Neutrophil (primary cell): ENCODE measurements at regions not wholly inside any gene's neighbourhood (a gene's known extent, or its start where the extent isn't known, plus 50 kb on each side); places are given as distances from the start of the nearest gene placed in this dataset.

Source experiments
- H3K27ac ChIP-seq: fragments of 200-600 bp; sonication (generic); 2 replicates; pipeline ENCODE4 v1.5.1; 2016; ENCODE audit warnings: mild to moderate bottlenecking, moderate library complexity
- H3K27me3 ChIP-seq: fragments of 200-600 bp; sonication (generic); 2 replicates; pipeline ENCODE4 v1.6.0; 2016; ENCODE audit warnings: mild to moderate bottlenecking
- H3K36me3 ChIP-seq: fragments of 200-600 bp; sonication (generic); 2 replicates; pipeline ENCODE4 v1.5.1; 2017
- H3K4me1 ChIP-seq, 2 experiments: fragments of 200-600 bp in 1 of 2; sonication (generic) in 1 of 2; 1 replicate in 1 of 2; 2 replicates in 1 of 2; pipeline versions ENCODE4 v1.5.1 to v1.6.1; 2013 to 2016; ENCODE audit warnings: low read depth in 1 of 2, low read length in 1 of 2, mild to moderate bottlenecking in 1 of 2, moderate library complexity in 1 of 2; ENCODE audit not compliant: control insufficient read depth in 1 of 2, insufficient read depth in 1 of 2
- H3K4me3 ChIP-seq, 2 experiments: fragments of 200-600 bp in 1 of 2; sonication (generic) in 1 of 2; 1 replicate in 1 of 2; 2 replicates in 1 of 2; pipeline ENCODE4 v1.5.1; 2013 to 2016; ENCODE audit warnings: low read depth in 1 of 2, low read length in 1 of 2, mild to moderate bottlenecking in 1 of 2, moderate library complexity in 1 of 2
- H3K9me3 ChIP-seq: fragments of 200-600 bp; sonication (generic); 2 replicates; pipeline ENCODE4 v1.5.1; 2016
- TF ChIP-seq, protein P1 (sequence below): fragments of 200-600 bp; sonication (generic); IDR thresholded peaks from 2 replicates; pipeline ENCODE4 v1.5.1; 2016; ENCODE audit warnings: antibody characterized with exemption

DNA sequence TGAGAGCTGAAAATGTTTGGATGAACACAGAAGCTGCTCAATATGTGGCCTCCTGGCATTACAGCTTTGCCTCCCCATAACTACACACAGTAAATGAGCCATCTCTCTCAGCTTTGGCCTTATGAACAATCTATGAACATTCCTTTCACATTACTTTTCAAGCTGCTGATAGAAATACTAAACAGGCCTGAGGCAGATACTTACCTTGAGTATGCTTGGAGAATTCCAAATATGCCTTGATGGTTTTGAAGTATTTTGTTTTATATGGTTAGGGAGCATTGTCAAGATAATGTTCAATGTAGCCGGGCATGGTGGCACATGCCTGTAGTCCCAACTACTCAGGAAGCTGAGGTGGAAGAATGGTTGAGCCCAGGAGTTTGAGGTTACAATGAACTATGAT lies 104.5 kb downstream of the CD24 start:
- TF ChIP-seq, protein P1, sequence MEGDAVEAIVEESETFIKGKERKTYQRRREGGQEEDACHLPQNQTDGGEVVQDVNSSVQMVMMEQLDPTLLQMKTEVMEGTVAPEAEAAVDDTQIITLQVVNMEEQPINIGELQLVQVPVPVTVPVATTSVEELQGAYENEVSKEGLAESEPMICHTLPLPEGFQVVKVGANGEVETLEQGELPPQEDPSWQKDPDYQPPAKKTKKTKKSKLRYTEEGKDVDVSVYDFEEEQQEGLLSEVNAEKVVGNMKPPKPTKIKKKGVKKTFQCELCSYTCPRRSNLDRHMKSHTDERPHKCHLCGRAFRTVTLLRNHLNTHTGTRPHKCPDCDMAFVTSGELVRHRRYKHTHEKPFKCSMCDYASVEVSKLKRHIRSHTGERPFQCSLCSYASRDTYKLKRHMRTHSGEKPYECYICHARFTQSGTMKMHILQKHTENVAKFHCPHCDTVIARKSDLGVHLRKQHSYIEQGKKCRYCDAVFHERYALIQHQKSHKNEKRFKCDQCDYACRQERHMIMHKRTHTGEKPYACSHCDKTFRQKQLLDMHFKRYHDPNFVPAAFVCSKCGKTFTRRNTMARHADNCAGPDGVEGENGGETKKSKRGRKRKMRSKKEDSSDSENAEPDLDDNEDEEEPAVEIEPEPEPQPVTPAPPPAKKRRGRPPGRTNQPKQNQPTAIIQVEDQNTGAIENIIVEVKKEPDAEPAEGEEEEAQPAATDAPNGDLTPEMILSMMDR = no peak
- Histone ChIP-seq H3K36me3 (no peaks in the 10 kb centered on the region), H3K27ac (no peak overlapping the region), H3K27me3 (no peaks in the 10 kb centered on the region), H3K9me3 (no peaks in the 10 kb centered on the region), H3K4me3 (no peak overlapping the region), H3K4me1 (peaks cover 13 to 14% of the 10 kb centered on the region in 2 experiments)

DNA sequence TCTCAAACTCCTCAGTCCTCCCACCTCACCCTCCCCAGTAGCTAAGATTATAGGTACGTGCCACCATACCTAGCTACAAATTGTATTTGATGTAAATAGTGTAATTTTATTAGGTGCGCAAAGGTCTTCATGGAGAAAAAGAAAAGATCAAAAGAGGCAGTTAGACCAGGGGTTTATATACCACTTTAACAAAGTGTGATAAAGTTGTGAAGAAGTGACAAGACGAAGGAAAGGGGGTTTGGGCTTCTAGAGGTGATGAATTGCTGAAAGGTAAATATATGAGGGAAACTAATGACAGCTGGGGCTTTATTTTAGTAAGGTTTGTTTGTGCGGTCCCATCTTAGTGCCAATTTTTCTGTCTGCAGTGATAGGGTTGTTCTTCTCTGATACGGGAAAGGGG lies 105.3 kb downstream of the CD24 start:
- no peaks in the 10 kb centered on the region for H3K9me3 ChIP-seq
- no peaks in the 10 kb centered on the region for H3K27me3 ChIP-seq
- H3K36me3 ChIP-seq = no peaks in the 10 kb centered on the region
- H3K4me1 ChIP-seq = peaks cover 5 to 6% of the 10 kb centered on the region in 2 experiments
- TF ChIP-seq, protein P1 = no peak
- no peak overlapping the region for H3K27ac ChIP-seq
- no peak overlapping the region for H3K4me3 ChIP-seq

DNA sequence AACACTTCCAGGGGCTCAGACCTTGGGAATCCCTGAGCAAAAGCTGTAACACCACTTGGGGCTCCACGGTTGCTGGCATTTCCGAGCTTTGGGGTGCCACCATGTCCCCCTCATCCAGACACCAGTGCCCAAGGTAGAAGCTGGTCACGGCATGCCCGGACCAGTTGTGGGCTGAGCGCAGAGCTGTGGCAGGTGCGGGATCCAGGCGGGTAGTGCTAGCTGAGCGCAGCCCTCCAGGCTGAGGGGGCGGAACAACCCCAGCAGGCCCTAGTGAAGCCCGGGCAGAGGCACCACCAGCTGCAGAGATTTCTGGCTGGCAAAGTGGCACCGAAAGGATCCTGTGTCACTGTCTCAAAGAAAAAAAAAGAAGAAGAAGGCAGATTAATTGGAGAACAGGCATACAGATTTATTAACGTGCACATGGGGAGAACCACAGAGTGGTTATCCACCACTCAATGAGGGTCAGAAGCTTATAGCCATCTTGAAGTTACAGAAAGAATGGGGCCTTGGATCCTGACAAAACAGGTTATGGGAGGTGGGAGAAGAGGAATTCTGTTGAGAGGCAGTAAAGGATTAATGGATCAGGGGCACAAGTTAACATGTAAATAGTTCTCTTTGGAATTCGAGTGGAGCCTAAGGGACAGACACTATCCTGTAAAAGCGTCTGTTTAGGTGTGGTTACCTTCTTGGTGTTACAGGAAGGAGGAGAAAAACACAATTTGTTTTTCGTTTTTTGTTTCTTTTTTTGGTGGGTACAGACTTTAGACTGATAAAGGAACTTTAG lies 107.5 kb downstream of the CD24 start:
- Histone ChIP-seq H3K4me1 (peaks cover 4% of the 10 kb centered on the region in 2 experiments), H3K9me3 (no peaks in the 10 kb centered on the region), H3K27me3 (no peaks in the 10 kb centered on the region), H3K4me3 (no peak overlapping the region), H3K36me3 (no peaks in the 10 kb centered on the region), H3K27ac (no peak overlapping the region)
- TF ChIP-seq, protein P1 = no peak

DNA sequence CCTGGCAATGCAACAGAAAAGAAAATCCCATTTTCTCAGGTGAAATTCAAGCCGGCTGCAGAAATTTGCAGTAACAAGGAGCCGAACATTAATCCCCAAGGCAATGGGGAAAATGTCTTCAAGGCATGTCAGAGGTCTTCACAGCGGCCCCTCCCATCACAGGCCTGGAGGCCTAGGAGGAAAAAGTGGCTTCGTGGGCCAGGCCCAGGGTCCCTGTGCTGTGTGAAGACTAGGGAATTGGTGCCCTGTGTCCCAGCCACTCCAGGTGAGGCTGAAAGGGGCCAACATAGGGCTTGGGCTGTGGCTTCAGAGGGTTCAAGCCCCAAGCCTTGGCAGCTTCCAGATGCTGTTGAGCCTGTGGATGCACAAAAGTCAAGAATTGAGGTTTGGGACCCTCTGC lies 111.7 kb downstream of the CD24 start:
- TF ChIP-seq, protein P1 = no peak
- Histone ChIP-seq H3K27ac (no peak overlapping the region), H3K36me3 (no peaks in the 10 kb centered on the region), H3K4me1 (peaks cover 10% of the 10 kb centered on the region in 2 experiments), H3K9me3 (no peaks in the 10 kb centered on the region), H3K27me3 (no peaks in the 10 kb centered on the region), H3K4me3 (no peak overlapping the region)

DNA sequence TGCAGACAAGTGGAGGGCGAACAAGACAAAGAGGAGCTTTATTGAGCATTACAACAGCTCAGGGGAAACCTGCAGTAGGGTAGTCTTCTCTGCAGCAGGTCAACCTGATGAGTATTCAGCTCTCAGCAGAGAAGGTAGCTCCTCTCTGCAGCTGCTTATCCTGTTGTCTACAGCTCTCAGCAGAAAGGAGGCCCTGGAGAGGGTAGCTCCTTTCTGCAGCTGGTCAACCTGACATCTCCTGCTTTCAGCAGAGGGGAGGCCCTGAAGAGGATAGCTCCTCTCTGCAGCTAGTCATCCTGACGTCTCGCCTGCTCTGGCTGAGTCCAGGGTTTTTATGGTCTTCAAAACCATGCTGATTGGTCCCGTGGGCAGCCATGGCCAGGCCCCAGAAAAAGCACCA lies 113.6 kb downstream of the CD24 start:
- peaks cover 10% of the 10 kb centered on the region in 2 experiments for H3K4me1 ChIP-seq
- no peaks in the 10 kb centered on the region for H3K9me3 ChIP-seq
- no peak overlapping the region for H3K4me3 ChIP-seq
- no peaks in the 10 kb centered on the region for H3K27me3 ChIP-seq
- TF ChIP-seq, protein P1 = no peak
- no peaks in the 10 kb centered on the region for H3K36me3 ChIP-seq
- no peak overlapping the region for H3K27ac ChIP-seq
